Activated naive CD4-positive, alpha-beta T cell treated with anti-CD3 and anti-CD28 coated beads, Interleukin-2, amount 50 U/mL, for 72 hours (primary cell): ENCODE measurements at regions not wholly inside any gene's neighbourhood (a gene's known extent, or its start where the extent isn't known, plus 50 kb on each side); places are given as distances from the start of the nearest gene placed in this dataset.
"Not testable (repeated sequence)": the region's sequence is repeated elsewhere in the genome, so short reads cannot be mapped to it uniquely, and the experiment has no call there.

Experiments used
- ATAC-seq, 2 donors: fragments of 150-1000 bp; cut with Tn5 transposase; 2 replicates each; pipeline ENCODE4 v1.10.0; 2021; ENCODE audit warnings: mild to moderate bottlenecking in 2 of 2, moderate library complexity in 2 of 2
- DNase-seq, 2 donors: peaks; one replicate each; pipeline ENCODE4 v3.0.0; 2021 to 2022; ENCODE audit warnings: low spot score in 2 of 2
- H3K27ac Mint-ChIP-seq, 2 donors: one replicate each; pipeline ENCODE4 v1.8.0; 2022; ENCODE audit warnings: mild to moderate bottlenecking in 2 of 2, mixed read lengths in 2 of 2
- H3K36me3 Mint-ChIP-seq, 2 donors: one replicate each; pipeline ENCODE4 v1.8.0; 2022; ENCODE audit warnings: mixed read lengths in 2 of 2
- H3K9me3 Mint-ChIP-seq, 2 donors: one replicate each; pipeline ENCODE4 v1.8.0; 2022; ENCODE audit warnings: mixed read lengths in 2 of 2

- Mint-ChIP-seq H3K27ac (no peak overlapping the region), H3K36me3 (no peaks in the 10 kb centered on the region), H3K9me3 (peaks cover 0 to 18% of the 10 kb centered on the region in 2 donors)
- no peak for ATAC-seq
- DNase-seq: no peak
Measured at GRCh38 chr1:68725001-68725752, 228.3 kb upstream of the DEPDC1 start.

DNA sequence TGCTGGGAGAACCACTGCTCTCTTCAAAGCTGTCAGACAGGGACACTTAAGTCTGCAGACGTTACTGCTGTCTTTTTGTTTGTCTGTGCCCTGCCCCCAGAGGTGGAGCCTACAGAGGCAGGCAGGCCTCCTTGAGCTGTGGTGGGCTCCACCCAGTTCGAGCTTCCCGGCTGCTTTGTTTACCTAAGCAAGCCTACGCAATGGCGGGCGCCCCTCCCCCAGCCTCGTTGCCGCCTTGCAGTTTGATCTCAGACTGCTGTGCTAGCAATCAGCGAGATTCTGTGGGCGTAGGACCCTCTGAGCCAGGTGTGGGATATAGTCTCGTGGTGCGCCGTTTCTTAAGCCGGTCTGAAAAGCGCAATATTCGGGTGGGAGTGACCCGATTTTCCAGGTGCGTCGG, 242.6 kb upstream of the DEPDC1 start:
- peaks cover 24 to 27% of the 10 kb centered on the region in 2 donors for H3K9me3 Mint-ChIP-seq
- not testable (repeated sequence) for ATAC-seq, DNase-seq, H3K27ac Mint-ChIP-seq
- H3K36me3 Mint-ChIP-seq: peaks cover 0 to 12% of the 10 kb centered on the region in 2 donors

GRCh38 chr1:68745011-68745410, 248.1 kb upstream of the DEPDC1 start:
- no peak for ATAC-seq
- H3K36me3 Mint-ChIP-seq: peaks cover 0 to 12% of the 10 kb centered on the region in 2 donors
- peaks cover 24 to 31% of the 10 kb centered on the region in 2 donors for H3K9me3 Mint-ChIP-seq
- no peak overlapping the region for H3K27ac Mint-ChIP-seq
- no peak for DNase-seq

DNA sequence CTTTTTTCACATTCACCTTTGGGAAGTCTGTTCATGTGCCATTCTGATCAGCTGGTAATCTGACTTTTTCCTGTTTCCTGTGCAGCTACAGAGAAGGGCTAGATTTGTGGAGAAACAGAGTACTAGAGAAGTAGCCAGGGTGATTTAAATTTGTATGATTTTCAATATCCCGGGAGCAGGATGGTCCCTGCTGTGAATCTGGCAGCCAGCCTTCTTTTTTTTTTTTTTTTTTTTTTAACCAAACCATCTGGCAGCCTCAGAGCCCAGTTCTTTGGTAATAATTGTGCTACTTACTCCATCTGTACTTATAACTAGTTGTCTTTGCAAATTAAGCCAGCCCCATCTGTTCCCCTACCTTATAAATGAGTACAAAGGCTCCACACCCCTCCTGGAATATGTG, 248.6 kb upstream of the DEPDC1 start:
- Mint-ChIP-seq H3K27ac (no peak overlapping the region), H3K9me3 (peaks cover 22 to 32% of the 10 kb centered on the region in 2 donors), H3K36me3 (peaks cover 0 to 12% of the 10 kb centered on the region in 2 donors)
- no peak for ATAC-seq
- no peak for DNase-seq

DNA sequence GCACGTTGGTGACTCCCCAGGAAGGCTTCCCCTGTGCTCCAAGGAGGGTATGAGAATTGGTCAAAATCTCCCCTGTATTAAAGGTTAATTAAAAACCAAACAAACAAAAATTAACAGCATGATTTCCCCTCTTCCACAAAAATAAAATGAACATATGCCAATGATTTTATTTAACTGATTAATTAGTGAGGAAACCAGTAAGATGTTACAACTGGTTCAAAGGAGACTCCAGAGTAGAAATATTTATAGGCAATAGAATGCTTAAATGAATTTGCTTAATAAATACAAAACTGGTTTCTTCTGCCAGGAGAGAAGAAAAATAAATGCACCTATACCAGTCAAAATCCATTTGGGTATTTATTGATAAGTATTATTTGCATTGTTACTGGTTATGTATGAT, 249.5 kb upstream of the DEPDC1 start:
- Mint-ChIP-seq H3K27ac (no peak overlapping the region), H3K36me3 (peaks cover 0 to 6% of the 10 kb centered on the region in 2 donors), H3K9me3 (peaks cover 13 to 25% of the 10 kb centered on the region in 2 donors)
- ATAC-seq (no peak), DNase-seq (no peak)

- Mint-ChIP-seq H3K27ac (no peak overlapping the region), H3K9me3 (peaks cover 0 to 5% of the 10 kb centered on the region in 2 donors), H3K36me3 (no peaks in the 10 kb centered on the region)
- DNase-seq: no peak
- ATAC-seq: no peak
Measured at GRCh38 chr1:68751723-68752122, 254.8 kb upstream of the DEPDC1 start.

DNA sequence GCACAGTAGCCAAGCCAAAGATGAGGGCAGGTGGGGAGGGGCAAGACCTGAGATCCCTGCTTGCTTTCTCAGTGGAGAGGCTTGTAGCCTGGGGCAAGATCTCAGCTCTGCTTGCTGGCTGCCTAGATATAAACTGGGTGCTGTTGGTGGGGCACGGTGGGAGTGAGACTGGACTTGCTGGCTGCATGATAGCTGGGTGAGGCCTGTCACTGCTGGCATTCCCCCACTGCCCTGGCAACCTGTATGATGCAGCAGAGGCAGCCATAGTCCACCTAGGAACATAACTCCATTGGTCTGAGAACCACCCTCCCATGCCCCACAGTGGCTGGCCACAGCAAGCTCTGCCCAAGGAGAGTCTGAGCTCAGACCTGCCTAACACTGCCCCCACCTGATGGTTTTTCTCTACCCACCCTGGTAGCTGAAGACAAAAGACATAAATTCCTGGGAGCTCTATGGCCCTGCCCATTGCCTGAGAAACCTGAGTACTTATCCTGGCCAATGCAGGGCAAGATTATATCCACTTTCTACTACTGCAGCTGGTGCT, 261.9 kb upstream of the DEPDC1 start:
- Mint-ChIP-seq H3K27ac (no peak overlapping the region), H3K36me3 (peaks cover 0 to 12% of the 10 kb centered on the region in 2 donors), H3K9me3 (peaks cover 17 to 29% of the 10 kb centered on the region in 2 donors)
- no peak for ATAC-seq
- no peak for DNase-seq

GRCh38 chr1:68767941-68768340, 271.1 kb upstream of the DEPDC1 start:
- Mint-ChIP-seq H3K27ac (no peak overlapping the region), H3K9me3 (peaks cover 25 to 33% of the 10 kb centered on the region in 2 donors), H3K36me3 (no peaks in the 10 kb centered on the region)
- ATAC-seq (no peak), DNase-seq (no peak)

DNA sequence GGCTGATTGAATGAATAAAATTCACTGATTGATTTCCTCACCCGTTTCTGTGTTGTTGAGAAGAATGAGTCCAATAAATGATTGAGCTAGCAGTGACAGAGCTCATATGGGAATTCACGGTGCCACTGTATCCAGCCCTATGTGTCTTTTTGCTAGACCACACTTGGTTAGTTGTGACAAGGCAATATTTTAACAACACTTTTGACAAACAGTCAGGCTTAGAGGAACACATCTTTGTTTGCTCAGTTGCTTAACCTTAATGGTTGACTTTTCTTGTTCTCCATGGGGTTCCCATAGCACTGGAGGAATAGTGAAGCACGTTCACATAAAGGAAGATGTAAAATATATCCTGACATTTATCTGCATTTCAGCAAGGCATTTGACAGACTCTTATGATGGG, 273.9 kb upstream of the DEPDC1 start:
- Mint-ChIP-seq H3K27ac (no peak overlapping the region), H3K36me3 (no peaks in the 10 kb centered on the region), H3K9me3 (peaks cover 14 to 22% of the 10 kb centered on the region in 2 donors)
- DNase-seq: no peak
- ATAC-seq: no peak

GRCh38 chr1:68777851-68778250, 281.0 kb upstream of the DEPDC1 start:
- H3K27ac Mint-ChIP-seq: no peak overlapping the region
- no peak for ATAC-seq
- peaks cover 7 to 8% of the 10 kb centered on the region in 2 donors for H3K36me3 Mint-ChIP-seq
- peaks cover 14 to 19% of the 10 kb centered on the region in 2 donors for H3K9me3 Mint-ChIP-seq
- no peak for DNase-seq

- H3K9me3 Mint-ChIP-seq: peaks cover 15% of the 10 kb centered on the region in 2 donors
- ATAC-seq, H3K27ac Mint-ChIP-seq, DNase-seq, H3K36me3 Mint-ChIP-seq: not testable (repeated sequence)
Measured at GRCh38 chr1:68779841-68780240, 283.0 kb upstream of the DEPDC1 start.

GRCh38 chr1:68780919-68781318, 284.0 kb upstream of the DEPDC1 start:
- H3K36me3 Mint-ChIP-seq: peaks cover 7 to 8% of the 10 kb centered on the region in 2 donors
- H3K27ac Mint-ChIP-seq: no peak overlapping the region
- DNase-seq: no peak
- no peak for ATAC-seq
- peaks cover 15 to 22% of the 10 kb centered on the region in 2 donors for H3K9me3 Mint-ChIP-seq

DNA sequence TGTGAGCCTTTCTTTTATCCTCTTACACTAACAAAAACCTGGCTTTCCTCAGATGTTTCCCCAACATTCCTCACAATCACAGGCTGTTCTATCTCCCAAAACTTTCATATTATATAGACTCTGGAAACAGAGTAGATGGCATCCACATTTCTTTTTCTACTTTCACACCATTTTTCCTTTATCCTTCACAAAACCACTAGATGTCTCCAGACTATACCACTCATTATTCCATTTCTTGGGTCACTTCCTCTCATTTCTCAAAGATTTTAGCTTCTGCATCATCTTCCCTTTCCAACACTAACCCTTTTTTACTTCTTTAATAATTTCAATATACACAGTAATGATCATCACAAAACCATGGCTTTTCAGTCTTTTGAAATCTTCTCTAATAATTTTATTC, 286.0 kb upstream of the DEPDC1 start:
- ATAC-seq (no peak), DNase-seq (no peak)
- H3K9me3 Mint-ChIP-seq: peaks cover 15 to 28% of the 10 kb centered on the region in 2 donors
- no peak overlapping the region for H3K27ac Mint-ChIP-seq
- H3K36me3 Mint-ChIP-seq: peaks cover 7 to 8% of the 10 kb centered on the region in 2 donors

DNA sequence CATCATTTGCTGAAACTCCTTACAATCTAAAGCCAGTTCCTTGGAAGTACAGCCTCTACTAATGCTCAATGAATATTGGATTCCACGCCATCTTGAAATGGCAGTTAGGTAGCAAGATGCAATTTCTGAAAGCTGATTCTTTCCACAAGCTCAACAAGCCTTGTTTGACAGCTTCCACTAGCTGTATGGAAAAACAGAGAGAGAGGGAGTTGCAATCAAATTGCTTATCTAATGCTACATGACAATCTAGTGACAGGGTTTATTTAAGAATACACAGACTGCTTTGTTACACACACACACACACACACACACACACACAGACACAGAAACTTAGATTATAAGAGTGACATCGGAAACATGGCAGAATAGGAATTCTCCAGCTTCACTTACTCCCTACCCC, 288.4 kb upstream of the DEPDC1 start:
- ATAC-seq: no peak
- Mint-ChIP-seq H3K27ac (no peak overlapping the region), H3K9me3 (peaks cover 6 to 31% of the 10 kb centered on the region in 2 donors), H3K36me3 (no peaks in the 10 kb centered on the region)
- no peak for DNase-seq

DNA sequence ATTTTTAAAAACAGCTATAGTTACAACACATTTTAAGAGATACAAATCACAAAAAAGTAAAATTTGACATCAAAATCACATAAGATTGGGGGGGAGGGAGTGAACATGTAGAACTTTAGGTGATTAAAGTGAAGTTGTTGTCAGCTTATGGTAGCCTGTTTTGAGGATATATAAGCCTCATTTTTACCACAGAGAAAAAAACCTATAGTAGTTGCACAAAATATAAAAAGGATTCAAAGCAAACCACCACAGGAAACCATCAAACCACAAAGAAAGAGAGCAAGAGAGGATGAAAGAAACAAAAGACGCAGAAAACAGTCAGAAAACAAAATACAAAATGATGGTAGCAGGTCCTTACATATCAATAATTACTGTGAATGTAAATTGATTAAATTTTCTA, 291.9 kb upstream of the DEPDC1 start:
- Mint-ChIP-seq H3K36me3 (no peaks in the 10 kb centered on the region), H3K27ac (no peak overlapping the region), H3K9me3 (peaks cover 4 to 28% of the 10 kb centered on the region in 2 donors)
- ATAC-seq: no peak
- no peak for DNase-seq

GRCh38 chr1:68791800-68792199, 294.9 kb upstream of the DEPDC1 start:
- ATAC-seq: no peak
- no peaks in the 10 kb centered on the region for H3K36me3 Mint-ChIP-seq
- H3K9me3 Mint-ChIP-seq: peaks cover 12 to 26% of the 10 kb centered on the region in 2 donors
- no peak for DNase-seq
- H3K27ac Mint-ChIP-seq: no peak overlapping the region

DNA sequence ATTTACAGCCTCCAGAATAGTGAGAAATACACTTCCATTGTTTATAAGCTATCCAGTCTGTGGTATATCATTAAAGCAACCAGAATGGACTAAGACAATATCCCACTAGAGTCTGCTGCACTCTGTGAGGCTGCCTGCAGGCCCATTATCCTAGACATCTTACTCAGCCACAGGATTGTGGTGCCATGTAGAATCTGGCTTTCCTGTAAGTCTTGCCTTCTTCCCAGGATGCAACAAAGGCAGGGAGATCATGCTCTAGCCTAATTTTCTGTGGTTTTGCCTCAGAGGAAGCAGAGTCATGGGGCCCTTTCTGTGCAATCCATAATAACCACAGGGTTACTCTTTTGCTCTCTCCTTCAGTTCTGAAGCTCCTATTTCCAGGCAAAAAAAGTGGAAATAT, 299.1 kb upstream of the DEPDC1 start:
- H3K27ac Mint-ChIP-seq: no peak overlapping the region

GRCh38 chr1:68796888-68797287, 300.0 kb upstream of the DEPDC1 start:
- no peak for ATAC-seq
- Mint-ChIP-seq H3K36me3 (no peaks in the 10 kb centered on the region), H3K9me3 (peaks cover 8 to 16% of the 10 kb centered on the region in 2 donors), H3K27ac (no peak overlapping the region)
- no peak for DNase-seq

More for the DNA sequence above, 299.1 kb upstream of the DEPDC1 start:
- DNase-seq (no peak), ATAC-seq (no peak)
- Mint-ChIP-seq H3K9me3 (peaks cover 12 to 20% of the 10 kb centered on the region in 2 donors), H3K36me3 (no peaks in the 10 kb centered on the region)
